ENCODE measurements at regions not wholly inside any gene's neighbourhood (a gene's known extent, or its start where the extent isn't known, plus 50 kb on each side); places are given as distances from the start of the nearest gene placed in this dataset.

- no peak for DNase-seq (ENCODE audit: low spot score)
Measured at GRCh38 chr14:34036319-34036766, 85.5 kb upstream of the EGLN3 start.

GRCh38 chr14:34035934-34036250 lies 85.0 kb upstream of the EGLN3 start:
- DNase-seq (ENCODE audit: low spot score): no peak

GRCh38 chr14:34035177-34035933 lies 84.5 kb upstream of the EGLN3 start:
- DNase-seq (ENCODE audit: low spot score): no peak

- DNase-seq (ENCODE audit: low spot score): no peak
Measured at GRCh38 chr14:34034447-34035176, 83.7 kb upstream of the EGLN3 start.

GRCh38 chr14:34032720-34033119 lies 81.8 kb upstream of the EGLN3 start:
- no peak for DNase-seq (ENCODE audit: low spot score)

- no peak for DNase-seq (ENCODE audit: low spot score)
Measured at GRCh38 chr14:34030864-34031263, 80.0 kb upstream of the EGLN3 start.

- DNase-seq (ENCODE audit: low spot score): no peak
Measured at GRCh38 chr14:34029921-34030334, 79.1 kb upstream of the EGLN3 start.

- DNase-seq (ENCODE audit: low spot score): no peak
Measured at GRCh38 chr14:34027990-34028495, 77.2 kb upstream of the EGLN3 start.

GRCh38 chr14:34027130-34027989 lies 76.5 kb upstream of the EGLN3 start:
- no peak for DNase-seq (ENCODE audit: low spot score)

GRCh38 chr14:34025325-34026017 lies 74.6 kb upstream of the EGLN3 start:
- DNase-seq (ENCODE audit: low spot score): no peak

- DNase-seq (ENCODE audit: low spot score): no peak
Measured at GRCh38 chr14:34024768-34025144, 73.9 kb upstream of the EGLN3 start.

- no peak for DNase-seq (ENCODE audit: low spot score)
Measured at GRCh38 chr14:34023824-34024767, 73.2 kb upstream of the EGLN3 start.

GRCh38 chr14:34021096-34021495 lies 70.2 kb upstream of the EGLN3 start:
- DNase-seq (ENCODE audit: low spot score): no peak

- DNase-seq (ENCODE audit: low spot score): no peak
Measured at GRCh38 chr14:34020014-34020413, 69.1 kb upstream of the EGLN3 start.

- DNase-seq (ENCODE audit: low spot score): peak; percentile 31
Measured at GRCh38 chr14:34018564-34019244, 67.8 kb upstream of the EGLN3 start.

- DNase-seq (ENCODE audit: low spot score): peak; percentile 46
Measured at GRCh38 chr14:34018125-34018524, 67.3 kb upstream of the EGLN3 start.

GRCh38 chr14:34015383-34015782 lies 64.5 kb upstream of the EGLN3 start:
- DNase-seq (ENCODE audit: low spot score): no peak

GRCh38 chr14:34014936-34015335 lies 64.1 kb upstream of the EGLN3 start:
- DNase-seq (ENCODE audit: low spot score): no peak

- no peak for DNase-seq (ENCODE audit: low spot score)
Measured at GRCh38 chr14:34013721-34014060, 62.8 kb upstream of the EGLN3 start.

GRCh38 chr14:34012978-34013720 lies 62.3 kb upstream of the EGLN3 start:
- DNase-seq (ENCODE audit: low spot score): no peak

Measured in CD4-positive, alpha-beta T cell treated with Interleukin-15 for 4 hours (primary cell).